NCI-H2171 (cell line): ENCODE measurements at regions not wholly inside any gene's neighbourhood (a gene's known extent, or its start where the extent isn't known, plus 50 kb on each side); places are given as distances from the start of the nearest gene placed in this dataset.
A peak's percentile ranks its signal among the peaks of the same experiment; 100 is the strongest.
"Not testable (repeated sequence)": the region's sequence is repeated elsewhere in the genome, so short reads cannot be mapped to it uniquely, and the experiment has no call there.

Experiments
- DNase-seq: peaks from one replicate; lab custom pipeline; 2025; lab: John Stamatoyannopoulos, UW

- peak; percentile 85 for DNase-seq
These were observed 94.9 kb downstream of the TMEM130 start for GRCh38 chr7:98774884-98775283.

DNA sequence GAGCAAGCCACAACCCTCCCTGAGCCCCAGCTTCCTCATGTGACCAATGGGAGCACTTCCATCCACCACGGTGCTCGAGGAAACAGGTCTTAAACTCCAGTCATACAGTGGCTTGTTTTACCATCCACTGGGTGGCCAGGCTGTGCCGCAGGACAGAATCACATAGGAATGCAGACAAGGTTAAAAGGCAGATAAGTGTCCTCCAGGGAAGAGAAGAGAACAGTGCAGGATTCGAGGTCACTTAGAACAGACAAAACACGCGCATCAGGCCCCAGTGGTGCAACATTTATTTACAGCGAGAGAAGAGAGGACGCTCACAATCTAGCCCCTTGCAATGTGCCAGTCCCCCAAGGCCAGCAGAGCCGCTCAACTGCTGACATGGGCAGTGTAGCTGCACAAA, 92.8 kb downstream of the TMEM130 start:
- DNase-seq, result no peak

DNA sequence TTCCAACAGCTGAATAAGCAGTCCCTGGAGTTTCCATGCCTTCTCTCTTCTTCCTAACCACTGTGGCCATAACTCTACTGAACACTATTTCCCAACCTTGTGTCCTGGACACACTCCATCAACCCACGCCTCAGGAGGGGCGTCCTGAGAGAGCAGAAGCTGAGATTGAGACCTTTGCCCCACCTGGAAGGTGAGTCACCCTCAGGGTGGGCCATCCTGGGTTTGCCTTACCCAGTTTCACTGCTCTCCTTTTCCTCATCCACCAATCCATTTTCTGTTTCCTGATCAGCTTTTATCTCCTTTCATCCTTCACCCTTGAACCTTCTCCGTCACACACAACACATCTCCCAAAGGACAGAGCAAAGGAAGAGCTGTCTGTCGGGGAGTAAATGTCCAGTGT, 91.4 kb downstream of the TMEM130 start:
- DNase-seq, result no peak

DNA sequence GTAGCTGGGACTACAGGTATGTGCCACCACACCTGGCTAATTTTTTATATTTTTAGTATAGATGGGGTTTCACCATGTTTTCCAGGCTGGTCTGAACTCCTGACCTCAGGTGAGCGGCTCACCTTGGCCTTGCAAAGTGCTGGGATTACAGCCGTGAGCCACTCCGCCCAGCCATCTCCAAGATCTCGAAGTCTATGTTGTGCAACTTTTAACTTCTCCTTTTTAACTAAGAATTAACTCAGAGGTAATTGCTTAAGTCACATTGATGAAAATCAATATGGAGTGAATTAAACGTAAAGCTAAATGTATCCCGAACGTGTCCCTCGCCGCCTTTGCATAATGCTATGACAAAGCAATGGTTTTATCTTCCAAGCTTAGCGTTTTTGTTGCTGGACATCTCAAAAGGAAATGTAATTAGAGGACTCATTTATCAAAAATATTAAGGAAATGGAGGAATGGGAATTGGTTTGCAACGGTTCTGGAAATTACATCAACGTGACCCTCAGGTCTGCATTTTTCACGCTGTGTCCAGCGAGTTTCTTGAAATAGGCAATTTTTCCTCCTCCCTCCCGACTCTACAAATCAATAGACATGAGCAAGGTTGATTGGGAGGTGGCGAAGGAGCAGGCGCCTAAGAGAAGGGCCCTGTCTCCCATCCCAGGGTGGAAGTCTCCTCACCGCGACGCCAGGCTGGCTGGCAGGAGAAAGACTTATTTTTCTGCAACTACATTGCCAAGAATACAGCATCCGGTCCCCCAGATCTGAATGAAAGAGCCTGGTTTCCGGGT, 89.8 kb downstream of the TMEM130 start:
- no peak for DNase-seq

GRCh38 chr7:98784216-98784785, 85.5 kb downstream of the TMEM130 start:
- DNase-seq, result no peak

DNA sequence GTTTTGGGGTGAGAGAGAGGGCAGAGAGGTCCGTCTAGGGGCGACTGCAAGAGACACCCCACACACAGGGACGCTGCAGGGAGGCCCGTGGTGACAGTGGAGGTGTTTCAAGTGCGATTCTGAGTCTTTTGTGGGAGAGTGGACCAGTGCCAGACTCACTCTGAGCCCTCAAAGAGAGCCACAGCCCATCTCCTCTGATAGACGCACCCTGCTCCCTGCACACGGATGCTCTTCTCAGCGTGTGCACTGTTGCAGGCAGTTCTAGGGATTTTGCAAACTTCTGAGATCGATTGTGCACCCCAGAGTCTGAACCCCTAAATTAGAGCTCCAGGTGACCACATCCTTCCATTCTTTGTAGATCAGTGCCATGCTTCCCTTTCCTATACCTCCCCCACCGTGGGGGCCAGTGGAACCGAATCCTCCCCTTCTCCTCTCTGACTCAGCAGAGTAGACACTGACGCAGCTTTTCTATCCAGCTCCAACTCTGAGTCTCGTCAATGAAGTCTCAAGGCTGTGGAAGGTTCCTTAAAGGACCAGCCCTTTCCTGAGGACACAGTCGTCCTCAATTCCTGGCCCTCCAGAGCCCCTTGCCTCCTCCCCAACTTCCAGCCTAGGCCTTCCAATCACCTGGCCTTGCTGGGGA, 83.8 kb downstream of the TMEM130 start:
- no peak for DNase-seq

DNA sequence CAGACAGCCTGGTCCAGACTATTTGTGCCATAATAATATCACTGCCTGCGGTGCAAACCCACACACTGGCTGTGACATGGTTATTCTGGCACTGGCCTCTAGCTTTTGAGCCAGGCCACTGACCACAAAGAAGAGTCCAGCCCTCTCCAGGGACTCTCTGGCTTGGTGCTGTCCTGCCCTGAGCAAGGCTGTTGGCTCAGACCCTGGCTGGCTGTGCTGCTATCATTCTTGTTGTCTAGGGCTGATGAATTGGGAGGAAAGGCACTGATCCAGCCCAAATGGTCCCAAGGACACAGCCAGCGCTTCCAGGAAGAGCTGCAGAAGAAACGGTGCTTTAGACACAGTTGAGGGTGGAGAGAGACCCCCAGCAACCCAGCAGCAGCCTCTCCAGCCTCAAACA, 80.8 kb downstream of the TMEM130 start:
- DNase-seq, result no peak

DNA sequence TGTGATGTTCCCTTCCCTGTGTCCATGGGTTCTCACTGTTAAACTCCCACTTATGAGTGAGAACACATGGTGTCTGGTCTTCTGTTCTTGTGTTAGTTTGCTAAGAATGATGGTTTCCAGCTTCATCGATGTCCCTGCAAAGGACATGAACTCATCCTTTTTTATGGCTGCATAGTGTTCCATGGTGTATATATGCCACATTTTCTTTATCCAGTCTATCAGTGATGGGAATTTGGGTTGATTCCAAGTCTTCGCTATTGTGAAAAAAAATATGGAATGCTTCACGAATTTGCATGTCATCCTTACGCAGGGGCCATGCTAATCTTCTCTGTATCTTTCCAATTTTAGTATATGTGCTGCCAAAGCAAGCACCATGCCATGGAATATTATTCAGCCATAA, 75.4 kb downstream of the TMEM130 start:
- DNase-seq, result not testable (repeated sequence)

DNA sequence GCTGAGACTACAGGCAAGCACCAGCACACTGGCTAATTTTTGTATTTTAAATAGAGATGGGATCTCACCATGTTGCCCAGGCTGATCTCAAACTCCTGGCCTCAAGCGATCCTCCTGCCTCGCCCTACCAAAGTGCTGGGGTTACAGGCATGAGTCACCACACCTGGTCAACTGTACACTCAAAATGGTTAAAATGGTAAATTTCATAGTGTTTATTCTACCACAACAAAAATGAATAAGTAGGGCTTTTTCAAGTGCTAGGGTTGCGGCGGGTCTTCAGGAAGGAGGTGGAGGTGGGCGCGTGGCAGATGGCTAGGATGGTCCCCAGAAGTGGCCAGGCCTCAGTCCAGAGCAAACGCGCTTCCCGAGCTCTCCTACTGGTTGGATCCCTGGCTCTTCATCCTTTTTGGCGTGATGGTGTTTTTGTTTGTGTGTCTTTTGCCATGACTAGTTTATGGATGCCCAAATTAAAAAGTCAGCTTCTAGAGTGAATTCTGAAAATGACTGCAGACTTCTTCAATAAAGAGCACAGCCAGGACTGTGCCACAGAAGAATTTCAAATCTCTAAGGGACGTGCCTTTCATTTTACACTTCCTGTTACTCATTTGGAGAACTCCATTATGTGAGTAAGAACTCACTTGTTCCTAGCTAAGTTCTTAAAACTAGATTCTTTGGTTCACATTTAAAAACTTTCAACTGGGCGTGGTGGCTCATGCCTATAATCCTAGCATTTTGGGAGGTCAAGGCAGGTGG, 73.9 kb downstream of the TMEM130 start:
- DNase-seq, result no peak
